IPS-18a (cell line): ENCODE measurements at regions not wholly inside any gene's neighbourhood (a gene's known extent, or its start where the extent isn't known, plus 50 kb on each side); places are given as distances from the start of the nearest gene placed in this dataset.

Source experiments
- H3K27ac ChIP-seq: one replicate; pipeline ENCODE4 v1.5.1; 2013; ENCODE audit warnings: low read length
- H3K27me3 ChIP-seq: one replicate; pipeline ENCODE4 v1.6.1; 2013; ENCODE audit warnings: mild to moderate bottlenecking, low read length; ENCODE audit not compliant: control insufficient read depth, insufficient read depth
- H3K36me3 ChIP-seq: one replicate; pipeline ENCODE4 v1.6.1; 2013; ENCODE audit warnings: low read depth, low read length; ENCODE audit not compliant: control insufficient read depth
- H3K4me1 ChIP-seq: one replicate; pipeline ENCODE4 v1.6.1; 2013; ENCODE audit warnings: low read depth, low read length; ENCODE audit not compliant: control insufficient read depth
- H3K4me3 ChIP-seq: one replicate; pipeline ENCODE4 v1.5.1; 2013; ENCODE audit warnings: low read length
- H3K9ac ChIP-seq: one replicate; pipeline ENCODE4 v1.6.1; 2013; ENCODE audit warnings: mild to moderate bottlenecking, low read length, moderate library complexity
- H3K9me3 ChIP-seq: one replicate; pipeline ENCODE4 v1.6.1; 2013; ENCODE audit warnings: low read depth, low read length; ENCODE audit not compliant: control insufficient read depth

DNA sequence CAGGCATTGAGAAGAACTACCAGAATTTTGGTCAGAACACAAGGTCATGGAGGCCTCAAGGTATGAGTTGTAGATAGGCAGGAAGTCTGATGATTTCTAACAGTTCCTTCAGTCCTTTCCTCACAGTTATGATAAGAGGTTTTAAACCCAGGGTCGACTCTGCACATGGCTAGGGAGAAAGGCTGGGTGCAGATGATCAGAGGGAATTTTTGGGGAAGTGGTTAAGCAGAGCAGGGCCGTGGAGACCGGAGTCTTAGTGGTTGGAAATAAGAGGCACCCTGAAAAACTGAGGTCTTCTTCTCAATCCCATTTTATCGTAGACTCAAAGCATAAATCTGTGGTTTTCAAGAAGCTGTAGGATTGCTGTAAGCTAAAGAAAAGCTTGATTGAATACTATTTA is 118.5 kb upstream of the ANK2 start:
- no peak overlapping the region for H3K27ac ChIP-seq
- no peaks in the 10 kb centered on the region for H3K9me3 ChIP-seq
- H3K4me1 ChIP-seq = no peaks in the 10 kb centered on the region

GRCh38 chr4:112933790-112934189 is 115.7 kb upstream of the ANK2 start:
- H3K4me1 ChIP-seq = no peaks in the 10 kb centered on the region
- no peak overlapping the region for H3K4me3 ChIP-seq
- no peaks in the 10 kb centered on the region for H3K27me3 ChIP-seq
- H3K36me3 ChIP-seq = no peaks in the 10 kb centered on the region
- no peak overlapping the region for H3K27ac ChIP-seq
- no peaks in the 10 kb centered on the region for H3K9me3 ChIP-seq
- no peak overlapping the region for H3K9ac ChIP-seq

More for the DNA sequence above, 118.5 kb upstream of the ANK2 start:
- Histone ChIP-seq H3K9ac (no peak overlapping the region), H3K4me3 (no peak overlapping the region), H3K36me3 (no peaks in the 10 kb centered on the region), H3K27me3 (no peaks in the 10 kb centered on the region)

- no peaks in the 10 kb centered on the region for H3K9me3 ChIP-seq
- no peak overlapping the region for H3K4me3 ChIP-seq
- no peaks in the 10 kb centered on the region for H3K27me3 ChIP-seq
- no peaks in the 10 kb centered on the region for H3K4me1 ChIP-seq
- no peak overlapping the region for H3K27ac ChIP-seq
- no peaks in the 10 kb centered on the region for H3K36me3 ChIP-seq
- no peak overlapping the region for H3K9ac ChIP-seq
These were observed 110.9 kb upstream of the ANK2 start for GRCh38 chr4:112938461-112939058.

GRCh38 chr4:112939901-112940300 is 109.6 kb upstream of the ANK2 start:
- H3K27me3 ChIP-seq = no peaks in the 10 kb centered on the region
- no peaks in the 10 kb centered on the region for H3K36me3 ChIP-seq
- no peak overlapping the region for H3K9ac ChIP-seq
- no peaks in the 10 kb centered on the region for H3K9me3 ChIP-seq
- no peak overlapping the region for H3K27ac ChIP-seq
- H3K4me1 ChIP-seq = no peaks in the 10 kb centered on the region
- no peak overlapping the region for H3K4me3 ChIP-seq

GRCh38 chr4:112940336-112940735 is 109.1 kb upstream of the ANK2 start:
- H3K27ac ChIP-seq = no peak overlapping the region
- no peaks in the 10 kb centered on the region for H3K27me3 ChIP-seq
- H3K9me3 ChIP-seq = no peaks in the 10 kb centered on the region
- H3K36me3 ChIP-seq = no peaks in the 10 kb centered on the region
- H3K4me1 ChIP-seq = no peaks in the 10 kb centered on the region
- no peak overlapping the region for H3K4me3 ChIP-seq
- H3K9ac ChIP-seq = no peak overlapping the region

DNA sequence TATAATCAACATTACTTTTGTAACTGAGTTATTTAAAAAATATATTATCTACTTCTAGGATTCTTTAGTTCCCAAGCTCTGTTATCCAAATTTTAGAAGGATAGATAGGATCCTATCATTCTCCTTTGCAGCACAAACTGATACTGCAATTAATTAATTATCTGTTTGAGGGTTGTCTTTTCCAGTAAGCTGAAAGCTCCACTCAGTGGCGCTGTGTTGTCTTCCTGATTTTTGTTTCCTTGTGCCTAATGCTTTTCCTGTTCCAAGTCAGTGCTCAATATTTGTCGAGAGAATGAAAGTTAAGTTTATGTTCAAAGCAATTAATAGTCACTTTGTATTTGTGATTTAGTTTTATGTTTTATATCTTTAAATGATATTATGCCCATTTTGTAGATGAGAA is 107.4 kb upstream of the ANK2 start:
- Histone ChIP-seq H3K27ac (no peak overlapping the region), H3K9me3 (no peaks in the 10 kb centered on the region), H3K27me3 (no peaks in the 10 kb centered on the region), H3K36me3 (no peaks in the 10 kb centered on the region), H3K9ac (no peak overlapping the region), H3K4me3 (no peak overlapping the region), H3K4me1 (no peaks in the 10 kb centered on the region)

- Histone ChIP-seq H3K36me3 (no peaks in the 10 kb centered on the region), H3K9ac (no peak overlapping the region), H3K4me1 (no peaks in the 10 kb centered on the region), H3K27me3 (no peaks in the 10 kb centered on the region), H3K9me3 (no peaks in the 10 kb centered on the region), H3K4me3 (no peak overlapping the region), H3K27ac (no peak overlapping the region)
These were observed 106.5 kb upstream of the ANK2 start for GRCh38 chr4:112942997-112943396.

DNA sequence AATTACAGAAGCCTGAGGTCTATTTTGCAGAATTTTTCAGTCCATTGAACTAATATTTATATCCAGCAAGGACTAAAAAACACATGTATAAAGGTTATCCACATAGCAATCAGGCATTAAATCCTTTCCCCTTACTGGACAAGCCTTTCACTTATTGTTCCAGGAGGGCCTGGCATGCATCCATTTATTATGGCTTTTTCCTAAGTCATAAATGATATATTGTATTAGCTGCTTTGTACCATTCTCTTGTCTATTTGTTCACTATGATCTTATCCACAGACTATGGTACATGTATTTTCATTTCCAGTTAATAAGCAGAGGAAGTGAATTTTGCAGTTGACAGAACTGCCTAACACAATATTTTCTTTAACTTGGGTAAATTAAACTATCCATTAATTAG is 105.4 kb upstream of the ANK2 start:
- H3K27me3 ChIP-seq = no peaks in the 10 kb centered on the region
- no peak overlapping the region for H3K27ac ChIP-seq
- H3K4me1 ChIP-seq = no peaks in the 10 kb centered on the region
- H3K9me3 ChIP-seq = no peaks in the 10 kb centered on the region
- no peak overlapping the region for H3K9ac ChIP-seq
- H3K4me3 ChIP-seq = no peak overlapping the region
- no peaks in the 10 kb centered on the region for H3K36me3 ChIP-seq

DNA sequence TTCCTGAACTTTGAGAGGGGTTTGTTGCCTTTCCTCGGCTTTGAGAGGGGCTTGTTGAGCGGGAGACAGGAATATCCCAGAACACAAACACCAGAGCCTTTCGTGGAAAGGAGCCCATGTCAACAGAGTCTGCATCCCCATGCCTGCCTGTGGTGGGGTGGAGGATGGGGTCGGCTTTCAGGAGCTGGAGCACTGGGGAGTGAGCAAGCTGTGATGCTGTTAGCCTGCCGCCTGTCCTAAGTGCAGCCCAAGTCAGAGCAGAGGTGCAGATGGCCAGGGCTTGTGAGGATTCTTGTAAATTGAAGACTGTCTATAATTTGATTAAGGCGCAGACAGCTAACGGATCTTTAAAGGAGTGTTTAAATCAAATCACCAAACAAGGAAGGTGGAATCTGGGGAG is 103.3 kb upstream of the ANK2 start:
- H3K27me3 ChIP-seq = no peaks in the 10 kb centered on the region
- H3K9ac ChIP-seq = no peak overlapping the region
- no peaks in the 10 kb centered on the region for H3K4me1 ChIP-seq
- no peak overlapping the region for H3K4me3 ChIP-seq
- H3K27ac ChIP-seq = no peak overlapping the region
- no peaks in the 10 kb centered on the region for H3K36me3 ChIP-seq
- no peaks in the 10 kb centered on the region for H3K9me3 ChIP-seq

DNA sequence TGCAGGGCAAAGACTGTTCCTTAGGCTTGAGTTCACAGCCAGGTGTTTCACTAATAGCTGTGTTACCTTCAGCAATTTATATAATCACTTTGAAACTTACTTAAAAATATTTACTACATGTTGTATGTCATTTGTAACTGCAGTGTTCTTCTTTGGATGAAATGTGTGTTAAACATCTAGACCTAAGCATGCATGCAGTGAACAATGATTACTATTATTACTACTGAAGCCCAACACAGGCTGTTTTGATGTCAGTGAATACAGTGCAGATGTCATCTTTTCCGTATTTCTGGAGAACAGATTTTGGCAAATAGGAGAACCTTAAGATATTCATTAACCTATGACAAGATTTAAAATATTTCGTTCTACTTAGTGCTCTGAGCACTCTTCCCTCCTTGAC is 101.8 kb upstream of the ANK2 start:
- Histone ChIP-seq H3K9ac (no peak overlapping the region), H3K4me1 (no peaks in the 10 kb centered on the region), H3K27me3 (no peaks in the 10 kb centered on the region), H3K9me3 (no peaks in the 10 kb centered on the region), H3K4me3 (no peak overlapping the region), H3K36me3 (no peaks in the 10 kb centered on the region), H3K27ac (no peak overlapping the region)

GRCh38 chr4:112951362-112952312 is 97.8 kb upstream of the ANK2 start:
- no peaks in the 10 kb centered on the region for H3K4me1 ChIP-seq
- H3K36me3 ChIP-seq = no peaks in the 10 kb centered on the region
- H3K4me3 ChIP-seq = no peak overlapping the region
- no peaks in the 10 kb centered on the region for H3K9me3 ChIP-seq
- H3K27me3 ChIP-seq = no peaks in the 10 kb centered on the region
- no peak overlapping the region for H3K27ac ChIP-seq
- no peak overlapping the region for H3K9ac ChIP-seq

- Histone ChIP-seq H3K4me3 (no peak overlapping the region), H3K27ac (no peak overlapping the region), H3K4me1 (no peaks in the 10 kb centered on the region), H3K36me3 (no peaks in the 10 kb centered on the region), H3K27me3 (no peaks in the 10 kb centered on the region), H3K9me3 (no peaks in the 10 kb centered on the region), H3K9ac (no peak overlapping the region)
These were observed 97.1 kb upstream of the ANK2 start for GRCh38 chr4:112952313-112952700.
